NCI-H128 (cell line): ENCODE measurements at regions not wholly inside any gene's neighbourhood (a gene's known extent, or its start where the extent isn't known, plus 50 kb on each side); places are given as distances from the start of the nearest gene placed in this dataset.

Experiments used
- DNase-seq: peaks from one replicate; lab custom pipeline; 2025; ENCODE audit not compliant: unreplicated experiment; lab: John Stamatoyannopoulos, UW

GRCh38 chr6:145244349-145245100 lies 490.8 kb downstream of the EPM2A start:
- no peak for DNase-seq

GRCh38 chr6:145245119-145245518 lies 490.2 kb downstream of the EPM2A start:
- DNase-seq, result no peak

- DNase-seq, result no peak
These were observed 487.5 kb downstream of the EPM2A start for GRCh38 chr6:145247692-145248419.

GRCh38 chr6:145250436-145250835 lies 484.9 kb downstream of the EPM2A start:
- DNase-seq, result no peak

- no peak for DNase-seq
These were observed 482.6 kb downstream of the EPM2A start for GRCh38 chr6:145252737-145253136.

GRCh38 chr6:145254649-145255401 lies 480.5 kb downstream of the EPM2A start:
- no peak for DNase-seq

- DNase-seq, result no peak
These were observed 477.6 kb downstream of the EPM2A start for GRCh38 chr6:145257704-145258103.

- no peak for DNase-seq
These were observed 477.2 kb downstream of the EPM2A start for GRCh38 chr6:145258122-145258521.

GRCh38 chr6:145260484-145261175 lies 474.7 kb downstream of the EPM2A start:
- DNase-seq, result no peak

GRCh38 chr6:145261758-145262157 lies 473.6 kb downstream of the EPM2A start:
- no peak for DNase-seq

GRCh38 chr6:145262771-145263170 lies 472.5 kb downstream of the EPM2A start:
- no peak for DNase-seq

- DNase-seq, result no peak
These were observed 471.5 kb downstream of the EPM2A start for GRCh38 chr6:145263778-145264211.

- no peak for DNase-seq
These were observed 468.8 kb downstream of the EPM2A start for GRCh38 chr6:145266432-145267075.

GRCh38 chr6:145267076-145267867 lies 468.0 kb downstream of the EPM2A start:
- no peak for DNase-seq

- no peak for DNase-seq
These were observed 464.9 kb downstream of the EPM2A start for GRCh38 chr6:145270464-145270863.

GRCh38 chr6:145271040-145271439 lies 464.3 kb downstream of the EPM2A start:
- DNase-seq, result no peak

- DNase-seq, result no peak
These were observed 463.7 kb downstream of the EPM2A start for GRCh38 chr6:145271577-145271976.

- DNase-seq, result no peak
These were observed 463.1 kb downstream of the EPM2A start for GRCh38 chr6:145272246-145272645.

GRCh38 chr6:145273136-145273535 lies 462.2 kb downstream of the EPM2A start:
- no peak for DNase-seq

- no peak for DNase-seq
These were observed 461.2 kb downstream of the EPM2A start for GRCh38 chr6:145274083-145274482.
